Neural progenitor cell (in vitro differentiated cells): ENCODE measurements at regions not wholly inside any gene's neighbourhood (a gene's known extent, or its start where the extent isn't known, plus 50 kb on each side); places are given as distances from the start of the nearest gene placed in this dataset.

Experiments
- DNase-seq: peaks from one replicate; pipeline ENCODE4 v3.0.0-alpha.2; 2016; ENCODE audit warnings: low spot score
- H2AFZ ChIP-seq: fragments of 200-600 bp; sonication (generic); replicated peaks from 2 replicates; pipeline ENCODE4 v1.6.1; 2016; ENCODE audit warnings: antibody characterized with exemption
- H3F3A ChIP-seq: fragments of 200-600 bp; sonication (generic); 2 replicates; pipeline ENCODE4 v1.6.1; 2016; ENCODE audit warnings: antibody characterized with exemption, low read depth
- H3K27ac ChIP-seq: fragments of 200-600 bp; sonication (generic); 2 replicates; pipeline ENCODE4 v1.5.1; 2016; ENCODE audit warnings: mild to moderate bottlenecking
- H3K27me3 ChIP-seq: fragments of 200-600 bp; sonication (generic); 2 replicates; pipeline ENCODE4 v1.6.1; 2016; ENCODE audit warnings: mild to moderate bottlenecking, moderate library complexity
- H3K36me3 ChIP-seq: fragments of 200-600 bp; sonication (generic); 2 replicates; pipeline ENCODE4 v1.5.1; 2016
- H3K4me1 ChIP-seq: fragments of 200-600 bp; sonication (generic); 2 replicates; pipeline ENCODE4 v1.6.1; 2016; ENCODE audit warnings: mixed run types
- H3K4me2 ChIP-seq: fragments of 200-600 bp; sonication (generic); 2 replicates; pipeline ENCODE4 v1.6.1; 2016
- H3K4me3 ChIP-seq: fragments of 200-600 bp; sonication (generic); 2 replicates; pipeline ENCODE4 v1.5.1; 2016
- H3K79me2 ChIP-seq: fragments of 200-600 bp; sonication (generic); 2 replicates; pipeline ENCODE4 v1.6.1; 2016; ENCODE audit warnings: low read depth
- H3K9ac ChIP-seq: fragments of 200-600 bp; sonication (generic); 2 replicates; pipeline ENCODE4 v1.6.1; 2016
- H3K9me3 ChIP-seq: fragments of 200-600 bp; sonication (generic); 2 replicates; pipeline ENCODE4 v1.5.1; 2016; ENCODE audit warnings: low read depth
- H4K20me1 ChIP-seq: fragments of 200-600 bp; sonication (generic); 2 replicates; pipeline ENCODE4 v1.6.1; 2016; ENCODE audit warnings: low read depth
- H3K27ac Mint-ChIP-seq: 3 replicates; pipeline ENCODE4 v1.8.0; 2021; ENCODE audit warnings: mixed read lengths
- H3K27me3 Mint-ChIP-seq: 2 replicates; pipeline ENCODE4 v1.8.0; 2022; ENCODE audit warnings: low read depth, mild to moderate bottlenecking, inconsistent platforms, moderate library complexity, mixed read lengths; ENCODE audit not compliant: insufficient read depth
- H3K36me3 Mint-ChIP-seq: 3 replicates; pipeline ENCODE4 v1.8.0; 2021; ENCODE audit warnings: mixed read lengths
- H3K4me1 Mint-ChIP-seq: 3 replicates; pipeline ENCODE4 v1.8.0; 2021; ENCODE audit warnings: mixed read lengths
- H3K4me3 Mint-ChIP-seq: 3 replicates; pipeline ENCODE4 v1.8.0; 2021; ENCODE audit warnings: mild to moderate bottlenecking, moderate library complexity, mixed read lengths
- H3K9me3 Mint-ChIP-seq: 3 replicates; pipeline ENCODE4 v1.8.0; 2020; ENCODE audit warnings: mixed read lengths
- CTCF ChIP-seq: fragments of 200-600 bp; sonication (generic); IDR thresholded peaks from 2 replicates; pipeline ENCODE4 v1.5.1; 2017; ENCODE audit warnings: antibody characterized with exemption, mild to moderate bottlenecking
- EZH2 ChIP-seq: fragments of 200-600 bp; sonication (generic); IDR thresholded peaks from 2 replicates; pipeline ENCODE4 v1.6.1; 2017; ENCODE audit warnings: antibody characterized with exemption, mild to moderate bottlenecking, moderate library complexity
- EZH2phosphoT487 ChIP-seq: fragments of 200-600 bp; sonication (generic); IDR thresholded peaks from 2 replicates; pipeline ENCODE4 v1.6.1; 2017; ENCODE audit warnings: antibody characterized with exemption

GRCh38 chr1:73359001-73359400, 839.0 kb downstream of the LRRIQ3 start:
- Histone ChIP-seq H3K9ac (no peak overlapping the region), H3K36me3 (no peaks in the 10 kb centered on the region), H3K4me2 (no peak overlapping the region), H4K20me1 (no peaks in the 10 kb centered on the region), H3K79me2 (no peaks in the 10 kb centered on the region), H3K4me1 (no peaks in the 10 kb centered on the region), H3K27me3 (no peaks in the 10 kb centered on the region), H3K9me3 (no peaks in the 10 kb centered on the region), H2AFZ (no peak overlapping the region), H3K4me3 (no peak overlapping the region), H3K27ac (no peak overlapping the region), H3F3A (no peaks in the 10 kb centered on the region)
- DNase-seq: no peak
- H3K36me3 Mint-ChIP-seq: no peaks in the 10 kb centered on the region
- no peaks in the 10 kb centered on the region for H3K27me3 Mint-ChIP-seq
- no peaks in the 10 kb centered on the region for H3K9me3 Mint-ChIP-seq
- H3K4me1 Mint-ChIP-seq: no peaks in the 10 kb centered on the region
- no peak overlapping the region for H3K4me3 Mint-ChIP-seq
- TF ChIP-seq CTCF (no peak), EZH2phosphoT487 (no peak), EZH2 (no peak)
- no peak overlapping the region for H3K27ac Mint-ChIP-seq

GRCh38 chr1:73356485-73356884, 841.5 kb downstream of the LRRIQ3 start:
- H3F3A ChIP-seq: no peaks in the 10 kb centered on the region
- no peaks in the 10 kb centered on the region for H3K4me1 ChIP-seq
- Mint-ChIP-seq H3K36me3 (no peaks in the 10 kb centered on the region), H3K27me3 (no peaks in the 10 kb centered on the region), H3K27ac (no peak overlapping the region), H3K4me3 (no peak overlapping the region), H3K9me3 (no peaks in the 10 kb centered on the region), H3K4me1 (no peaks in the 10 kb centered on the region)
- H3K27me3 ChIP-seq: no peaks in the 10 kb centered on the region
- no peak overlapping the region for H3K9ac ChIP-seq
- no peaks in the 10 kb centered on the region for H3K36me3 ChIP-seq
- no peak overlapping the region for H3K4me3 ChIP-seq
- no peaks in the 10 kb centered on the region for H3K79me2 ChIP-seq
- no peaks in the 10 kb centered on the region for H3K9me3 ChIP-seq
- DNase-seq: no peak
- no peak overlapping the region for H3K4me2 ChIP-seq
- H2AFZ ChIP-seq: no peak overlapping the region
- TF ChIP-seq EZH2phosphoT487 (no peak), EZH2 (no peak), CTCF (no peak)
- no peak overlapping the region for H3K27ac ChIP-seq
- H4K20me1 ChIP-seq: no peaks in the 10 kb centered on the region

GRCh38 chr1:73343947-73344346, 854.0 kb downstream of the LRRIQ3 start:
- H3K27me3 Mint-ChIP-seq: no peaks in the 10 kb centered on the region
- TF ChIP-seq CTCF (no peak), EZH2phosphoT487 (no peak), EZH2 (no peak)
- peaks cover 9% of the 10 kb centered on the region for H3K9me3 Mint-ChIP-seq
- Histone ChIP-seq H3K4me1 (no peaks in the 10 kb centered on the region), H3K27me3 (no peaks in the 10 kb centered on the region), H3K4me3 (no peak overlapping the region), H4K20me1 (no peaks in the 10 kb centered on the region), H3K4me2 (no peak overlapping the region), H3K9me3 (no peaks in the 10 kb centered on the region), H3F3A (no peaks in the 10 kb centered on the region), H2AFZ (no peak overlapping the region), H3K79me2 (no peaks in the 10 kb centered on the region), H3K36me3 (no peaks in the 10 kb centered on the region), H3K9ac (no peak overlapping the region), H3K27ac (no peak overlapping the region)
- peaks cover 3% of the 10 kb centered on the region for H3K4me1 Mint-ChIP-seq
- no peak overlapping the region for H3K4me3 Mint-ChIP-seq
- H3K36me3 Mint-ChIP-seq: no peaks in the 10 kb centered on the region
- DNase-seq: no peak
- H3K27ac Mint-ChIP-seq: no peak overlapping the region
